A549 (cell line): ENCODE measurements at regions not wholly inside any gene's neighbourhood (a gene's known extent, or its start where the extent isn't known, plus 50 kb on each side); places are given as distances from the start of the nearest gene placed in this dataset.

ENCODE experiments used
- ATAC-seq, 2 experiments: fragments of 200-7000 bp in 1 of 2; fragments of >200 bp in 1 of 2; cut with Nextera tagmentation in 1 of 2; cut with Tn5 transposase in 1 of 2; 3 replicates each; pipeline versions ENCODE4 v1.8.0 to v1.9.1; 2018 to 2020; ENCODE audit warnings: mild to moderate bottlenecking in 1 of 2, moderate library complexity in 1 of 2
- CTCF ChIA-PET: fragments of 300-600 bp; sonication (Branson Sonifier 250); formaldehyde crosslinking; extraction: SDS; loops from one replicate; lab custom pipeline; 2021; ENCODE audit warnings: antibody characterized with exemption, inconsistent platforms; lab: Yijun Ruan, JAX
- POLR2A ChIA-PET: fragments of 350-600 bp; formaldehyde crosslinking; extraction: SDS; loops from one replicate; lab custom pipeline; 2021; ENCODE audit warnings: antibody characterized with exemption, inconsistent platforms; lab: Yijun Ruan, JAX
- DNase-seq, 2 experiments: peaks; one replicate each; pipeline versions ENCODE4 v3.0.0 to v3.0.0-alpha.2; 2011 to 2016; ENCODE audit warnings: low read depth in 1 of 2, low spot score in 1 of 2
- FAIRE-seq: peaks from 2 replicates; lab custom pipeline; 2011; peaks lifted over from hg19 to GRCh38; lab: Jason Lieb, UNC
- H3K27ac ChIP-seq, 2 experiments: fragments of >200 bp; sonication (Bioruptor Twin); formaldehyde crosslinking; 3 replicates each; pipeline ENCODE4 v1.5.1; 2016 to 2017
- H3K4me1 ChIP-seq: fragments of >200 bp; sonication (Bioruptor Twin); formaldehyde crosslinking; 3 replicates; pipeline ENCODE4 v1.6.1; 2016
- H3K4me2 ChIP-seq: fragments of >200 bp; sonication (Bioruptor Twin); formaldehyde crosslinking; 3 replicates; pipeline ENCODE4 v1.6.1; 2016
- H3K4me3 ChIP-seq: fragments of >200 bp; sonication (Bioruptor Twin); formaldehyde crosslinking; 3 replicates; pipeline ENCODE4 v1.5.1; 2016
- H3K9me3 ChIP-seq: fragments of >200 bp; sonication (Bioruptor Twin); formaldehyde crosslinking; 3 replicates; pipeline ENCODE4 v1.6.1; 2016
- BHLHE40 ChIP-seq: IDR thresholded peaks from 2 replicates; pipeline ENCODE4 v1.6.1; 2012; ENCODE audit warnings: low read depth, low read length, inconsistent platforms
- CBX2 ChIP-seq: fragments of 200-600 bp; sonication (generic); IDR thresholded peaks from 2 replicates; pipeline ENCODE4 v1.6.1; 2016; ENCODE audit warnings: low read depth, mild to moderate bottlenecking, borderline replicate concordance
- CEBPB ChIP-seq, 2 experiments: fragments of >200 bp in 1 of 2; sonication (Bioruptor Twin) in 1 of 2; formaldehyde crosslinking in 1 of 2; IDR thresholded peaks; 2 replicates each; pipeline ENCODE4 v1.6.1; 2012 to 2016
- CHD2 ChIP-seq: fragments of 150-350 bp; IDR thresholded peaks from 2 replicates; pipeline ENCODE4 v1.6.1; 2014; ENCODE audit warnings: low read length; ENCODE audit not compliant: partially characterized antibody
- EHF ChIP-seq: fragments of 250-450 bp; sonication (Bioruptor Pico); IDR thresholded peaks from 2 replicates; pipeline ENCODE4 v1.5.0; 2020; ENCODE audit warnings: mild to moderate bottlenecking
- EHMT2 ChIP-seq: fragments of 200-600 bp; sonication (generic); IDR thresholded peaks from 2 replicates; pipeline ENCODE4 v1.6.1; 2016; ENCODE audit warnings: antibody characterized with exemption, low read depth, mild to moderate bottlenecking, moderate library complexity
- EP300 ChIP-seq, 2 experiments: fragments of >200 bp; sonication (Bioruptor Twin); formaldehyde crosslinking; IDR thresholded peaks; 2 replicates in 1 of 2; 3 replicates in 1 of 2; pipeline ENCODE4 v1.6.1; 2016 to 2017
- ESRRA ChIP-seq: fragments of 150-350 bp; IDR thresholded peaks from 2 replicates; pipeline ENCODE4 v1.6.1; 2014; ENCODE audit warnings: mild to moderate bottlenecking, low read length, borderline replicate concordance
- FOSB ChIP-seq: fragments of 250-450 bp; sonication (Bioruptor Pico); IDR thresholded peaks from 2 replicates; pipeline ENCODE4 v1.5.0; 2020; ENCODE audit warnings: mild to moderate bottlenecking, moderate library complexity
- FOSL2 ChIP-seq, 2 experiments: fragments of 450-650 bp in 1 of 2; fragments of >200 bp in 1 of 2; sonication (Bioruptor Twin) in 1 of 2; formaldehyde crosslinking; IDR thresholded peaks; 2 replicates each; pipeline versions ENCODE4 v1.5.0 to v1.6.1; 2016 to 2020; ENCODE audit warnings: mild to moderate bottlenecking in 1 of 2, moderate library complexity in 1 of 2
- HDAC2 ChIP-seq: fragments of 200-600 bp; sonication (generic); IDR thresholded peaks from 2 replicates; pipeline ENCODE4 v1.6.1; 2016
- JUN ChIP-seq, 2 experiments: fragments of >200 bp; sonication (Bioruptor Twin); formaldehyde crosslinking; IDR thresholded peaks; 2 replicates in 1 of 2; 3 replicates in 1 of 2; pipeline ENCODE4 v1.6.1; 2016 to 2017
- KDM5A ChIP-seq: fragments of 200-600 bp; sonication (generic); IDR thresholded peaks from 2 replicates; pipeline ENCODE4 v1.6.1; 2016; ENCODE audit warnings: antibody characterized with exemption, mild to moderate bottlenecking
- MAFK ChIP-seq: fragments of 450-650 bp; IDR thresholded peaks from 2 replicates; pipeline ENCODE4 v1.6.1; 2014; ENCODE audit not compliant: partially characterized antibody
- MYC ChIP-seq: IDR thresholded peaks from 2 replicates; pipeline ENCODE4 v1.6.1; 2012; ENCODE audit warnings: mild to moderate bottlenecking, inconsistent platforms, low read length, improper control_type of control experiment, borderline replicate concordance
- NR3C1 ChIP-seq: fragments of >200 bp; sonication (Bioruptor Twin); formaldehyde crosslinking; IDR thresholded peaks from 3 replicates; pipeline ENCODE4 v1.6.1; 2017
- RARB ChIP-seq: fragments of 250-450 bp; sonication (Bioruptor Pico); IDR thresholded peaks from 2 replicates; pipeline ENCODE4 v1.8.0; 2021; ENCODE audit warnings: mild to moderate bottlenecking, moderate library complexity
- RCOR1 ChIP-seq: fragments of 150-350 bp; IDR thresholded peaks from 2 replicates; pipeline ENCODE4 v1.6.1; 2014; ENCODE audit warnings: antibody characterized with exemption, low read length, low read depth
- RFX5 ChIP-seq: fragments of 450-650 bp; IDR thresholded peaks from 2 replicates; pipeline ENCODE4 v1.7.1; 2014; ENCODE audit warnings: antibody characterized with exemption, mild to moderate bottlenecking, moderate library complexity
- SMC3 ChIP-seq: fragments of >200 bp; sonication (Bioruptor Twin); formaldehyde crosslinking; IDR thresholded peaks from 3 replicates; pipeline ENCODE4 v1.6.1; 2018; ENCODE audit warnings: inconsistent platforms
- TP53 ChIP-seq: fragments of 250-450 bp; sonication (Bioruptor Pico); IDR thresholded peaks from 2 replicates; pipeline ENCODE4 v1.5.0; 2021; ENCODE audit warnings: mild to moderate bottlenecking, moderate library complexity
- ZC3H11A ChIP-seq: fragments of 450-650 bp; IDR thresholded peaks from 2 replicates; pipeline ENCODE4 v1.6.1; 2014; ENCODE audit warnings: antibody characterized with exemption, mild to moderate bottlenecking
- ZNF302 ChIP-seq: fragments of 250-450 bp; sonication (Bioruptor Pico); IDR thresholded peaks from 2 replicates; pipeline ENCODE4 v1.9.0; 2021; ENCODE audit warnings: inconsistent platforms, mild to moderate bottlenecking, moderate library complexity
- ZSCAN20 ChIP-seq: fragments of 250-450 bp; sonication (Bioruptor Pico); IDR thresholded peaks from 2 replicates; pipeline ENCODE4 v1.8.0; 2022; ENCODE audit warnings: mild to moderate bottlenecking, moderate library complexity
- WGBS: methylation state at CpG from one replicate; pipeline ENCODE4 v1.1.6; 2017; ENCODE audit errors: missing lambda C conversion rate; 5-methylcytosine and 5-hydroxymethylcytosine counted together
- TF ChIP-seq, protein P1 (sequence below): fragments of 450-650 bp; IDR thresholded peaks from 2 replicates; pipeline ENCODE4 v1.6.1; 2014; ENCODE audit warnings: antibody characterized with exemption
- TF ChIP-seq, protein P2 (sequence below): IDR thresholded peaks from 2 replicates; pipeline ENCODE4 v1.6.1; 2012
- TF ChIP-seq, protein P3 (sequence below): IDR thresholded peaks from 2 replicates; pipeline ENCODE4 v1.6.1; 2012

DNA sequence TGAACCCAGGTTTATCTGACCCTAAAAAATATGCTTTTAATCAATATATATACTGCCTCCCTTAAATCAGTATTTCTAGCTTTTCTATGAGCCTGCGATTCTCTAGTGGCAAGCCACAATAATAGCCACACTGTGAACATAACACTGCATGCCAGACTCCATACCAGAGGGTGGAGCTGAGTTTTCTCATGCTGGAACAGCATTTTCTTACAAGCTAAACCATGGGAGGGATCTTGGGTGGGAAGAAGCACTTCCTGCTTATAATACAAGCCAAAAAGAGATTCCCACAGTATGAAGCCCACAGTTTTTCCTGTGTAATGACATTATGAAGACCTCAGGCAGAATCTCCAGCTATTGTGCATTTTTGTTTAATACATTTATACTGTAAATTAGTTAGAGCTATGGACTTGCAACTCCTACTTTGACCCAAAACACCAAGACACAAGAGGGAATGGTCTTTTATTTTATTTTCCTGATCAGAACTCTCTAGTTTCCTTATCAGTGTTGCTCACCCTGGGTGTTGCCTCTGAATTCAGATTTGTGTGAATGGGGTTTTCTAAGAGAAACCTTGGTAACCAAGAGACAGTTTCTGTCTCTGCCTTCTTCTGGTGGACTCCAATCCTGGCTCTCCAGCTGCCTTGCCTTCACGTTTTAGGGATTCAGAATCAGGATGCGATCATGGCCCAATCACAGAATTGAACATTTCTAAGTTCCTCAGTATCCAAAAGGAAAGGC, 74.5 kb upstream of the EOLA2 start:
- Histone ChIP-seq H3K27ac (no peak overlapping the region), H3K9me3 (no peaks in the 10 kb centered on the region), H3K4me2 (no peak overlapping the region), H3K4me3 (no peak overlapping the region), H3K4me1 (no peaks in the 10 kb centered on the region)
- ChIA-PET CTCF (interaction anchor here (0.7 to 0.8 kb wide), 2 partner anchors 50 to 75 kb away, joined by 3 read pairs; no protein-coding TSS in a partner anchor), POLR2A (no interaction called here)
- ATAC-seq = no peak
- no peak for DNase-seq
- WGBS = 79% methylated on average over 3 of the region's 3 CpGs
- TF ChIP-seq JUN (IDR thresholded peaks at IDR 0.05) (no peak), KDM5A (no peak), FOSL2 (IDR thresholded peaks at IDR 0.05) (no peak), FOSL2 (CRISPR knock-in tag; IDR thresholded peaks at IDR 0.05) (no peak), HDAC2 (no peak), TP53 (CRISPR knock-in tag) (no peak), MYC (no peak), EHF (CRISPR knock-in tag) (no peak), RFX5 (no peak), EP300 (IDR thresholded peaks at IDR 0.05) (no peak), NR3C1 (no peak)
- no peak for FAIRE-seq

DNA sequence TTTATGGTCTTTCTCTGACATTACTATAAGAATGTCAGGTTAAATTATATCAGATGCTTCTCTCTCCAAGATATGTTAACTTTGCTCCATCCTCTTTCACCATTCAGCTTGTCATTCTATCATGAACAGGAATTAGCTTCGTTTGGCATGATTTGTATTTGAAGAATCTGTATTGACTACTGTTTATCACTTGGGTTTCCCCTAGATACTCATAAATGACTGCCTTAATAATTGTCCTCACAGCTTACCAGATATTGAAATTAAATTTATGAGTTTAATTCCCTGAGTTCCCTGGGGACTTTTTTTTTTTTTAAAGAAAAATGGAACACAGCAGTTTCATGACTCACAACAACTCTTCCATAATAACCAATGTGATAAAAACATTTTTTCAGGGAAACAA, 76.2 kb upstream of the EOLA2 start:
- DNase-seq = no peak
- H3K4me1 ChIP-seq = peaks cover 3% of the 10 kb centered on the region; the same call in 1 of the 3 replicates
- POLR2A ChIA-PET = no interaction called here
- no peak for ATAC-seq
- no peak overlapping the region for H3K27ac ChIP-seq
- no peak overlapping the region for H3K4me3 ChIP-seq
- 76% methylated on average over 1 of the region's 1 CpG for WGBS
- H3K9me3 ChIP-seq = no peaks in the 10 kb centered on the region
- no peak overlapping the region for H3K4me2 ChIP-seq
- no peak for TF ChIP-seq TP53 (CRISPR knock-in tag)
- TF ChIP-seq, protein P1, sequence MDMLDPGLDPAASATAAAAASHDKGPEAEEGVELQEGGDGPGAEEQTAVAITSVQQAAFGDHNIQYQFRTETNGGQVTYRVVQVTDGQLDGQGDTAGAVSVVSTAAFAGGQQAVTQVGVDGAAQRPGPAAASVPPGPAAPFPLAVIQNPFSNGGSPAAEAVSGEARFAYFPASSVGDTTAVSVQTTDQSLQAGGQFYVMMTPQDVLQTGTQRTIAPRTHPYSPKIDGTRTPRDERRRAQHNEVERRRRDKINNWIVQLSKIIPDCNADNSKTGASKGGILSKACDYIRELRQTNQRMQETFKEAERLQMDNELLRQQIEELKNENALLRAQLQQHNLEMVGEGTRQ = no peak
- no peak for TF ChIP-seq BHLHE40
- no peak for TF ChIP-seq RCOR1
- TF ChIP-seq ZC3H11A = no peak
- no peak for TF ChIP-seq CEBPB (IDR thresholded peaks at IDR 0.05)
- no peak for TF ChIP-seq FOSB (CRISPR knock-in tag)
- no peak for TF ChIP-seq EHMT2
- no peak for TF ChIP-seq CBX2
- TF ChIP-seq, protein P2, sequence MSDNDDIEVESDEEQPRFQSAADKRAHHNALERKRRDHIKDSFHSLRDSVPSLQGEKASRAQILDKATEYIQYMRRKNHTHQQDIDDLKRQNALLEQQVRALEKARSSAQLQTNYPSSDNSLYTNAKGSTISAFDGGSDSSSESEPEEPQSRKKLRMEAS = no peak
- FAIRE-seq = peak; percentile 18
- CTCF ChIA-PET = no interaction called here

DNA sequence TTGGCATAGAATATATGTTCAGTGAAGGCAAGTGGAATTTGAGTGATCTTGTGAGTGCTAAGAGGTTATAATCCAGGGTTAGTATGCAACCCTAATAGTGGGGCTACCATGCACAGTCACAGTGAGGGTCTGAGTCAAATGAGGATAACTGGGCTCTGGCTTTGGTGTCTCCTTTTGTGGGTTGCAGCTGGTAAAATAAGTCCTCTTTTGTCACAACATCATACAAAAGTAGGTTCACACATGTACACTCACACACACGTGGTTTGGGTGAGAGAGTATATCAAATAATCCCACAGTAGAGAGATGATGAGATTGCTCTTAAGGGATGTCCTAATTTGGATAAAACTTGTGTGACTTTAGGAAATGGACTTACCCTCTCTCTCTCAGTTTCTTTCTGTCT, 79.6 kb upstream of the EOLA2 start:
- no peak for ATAC-seq

More for the DNA sequence above, 79.6 kb upstream of the EOLA2 start:
- TF ChIP-seq, protein P1 = no peak
- TF ChIP-seq SMC3 (no peak), ZNF302 (CRISPR knock-in tag) (no peak), FOSB (CRISPR knock-in tag) (no peak), CHD2 (no peak), ESRRA (no peak), ZSCAN20 (CRISPR knock-in tag) (no peak), MAFK (no peak), RARB (CRISPR knock-in tag) (no peak), ZC3H11A (no peak)
- TF ChIP-seq, protein P3, sequence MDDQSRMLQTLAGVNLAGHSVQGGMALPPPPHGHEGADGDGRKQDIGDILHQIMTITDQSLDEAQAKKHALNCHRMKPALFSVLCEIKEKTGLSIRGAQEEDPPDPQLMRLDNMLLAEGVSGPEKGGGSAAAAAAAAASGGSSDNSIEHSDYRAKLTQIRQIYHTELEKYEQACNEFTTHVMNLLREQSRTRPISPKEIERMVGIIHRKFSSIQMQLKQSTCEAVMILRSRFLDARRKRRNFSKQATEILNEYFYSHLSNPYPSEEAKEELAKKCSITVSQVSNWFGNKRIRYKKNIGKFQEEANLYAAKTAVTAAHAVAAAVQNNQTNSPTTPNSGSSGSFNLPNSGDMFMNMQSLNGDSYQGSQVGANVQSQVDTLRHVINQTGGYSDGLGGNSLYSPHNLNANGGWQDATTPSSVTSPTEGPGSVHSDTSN = no peak
- TF ChIP-seq, all 56 proteins: peak for 0
- FAIRE-seq = no peak
- H3K9me3 ChIP-seq = no peaks in the 10 kb centered on the region
- no peak overlapping the region for H3K4me2 ChIP-seq
- H3K4me1 ChIP-seq = peaks cover 3% of the 10 kb centered on the region; the same call in 1 of the 3 replicates
- H3K4me3 ChIP-seq = no peak overlapping the region
- ChIA-PET CTCF (no interaction called here), POLR2A (no interaction called here)
- WGBS = 65% methylated on average over 1 of the region's 1 CpG
- no peak overlapping the region for H3K27ac ChIP-seq
- no peak for DNase-seq
